Prostate gland (tissue), 2 donors: ENCODE measurements at regions not wholly inside any gene's neighbourhood (a gene's known extent, or its start where the extent isn't known, plus 50 kb on each side); places are given as distances from the start of the nearest gene placed in this dataset.

Source experiments
- DNase-seq: peaks from one replicate; pipeline ENCODE4 v3.0.0-alpha.2; 2019; ENCODE audit warnings: low spot score
- H3K27ac ChIP-seq, 2 donors: fragments of 200-600 bp; sonication (generic); 2 replicates each; pipeline ENCODE4 v1.5.1; 2017 to 2019
- H3K27me3 ChIP-seq: fragments of 200-600 bp; sonication (generic); replicated peaks from 2 replicates; pipeline ENCODE4 v1.5.1; 2019; ENCODE audit not compliant: insufficient read depth
- H3K36me3 ChIP-seq, 2 donors: fragments of 200-600 bp; sonication (generic); 1 replicate in 1 of 2; 2 replicates in 1 of 2; pipeline versions ENCODE4 v1.5.1 to v1.8.1; 2017 to 2019
- H3K4me1 ChIP-seq: fragments of 200-600 bp; sonication (generic); replicated peaks from 2 replicates; pipeline ENCODE4 v1.5.1; 2019
- H3K4me3 ChIP-seq, 2 donors: fragments of 200-600 bp; sonication (generic); 2 replicates each; pipeline ENCODE4 v1.5.1; 2017 to 2019
- H3K9me3 ChIP-seq: fragments of 200-600 bp; sonication (generic); 2 replicates; pipeline ENCODE4 v1.5.1; 2017
- CTCF ChIP-seq, 4 experiments: fragments of 200-600 bp in 2 of 4; fragments of 450-650 bp in 2 of 4; sonication (generic) in 2 of 4; IDR thresholded peaks; 1 replicate in 3 of 4; 2 replicates in 1 of 4; pipeline ENCODE4 v1.5.1; 2016 to 2019; ENCODE audit warnings: antibody characterized with exemption in 4 of 4, mild to moderate bottlenecking in 2 of 4, moderate library complexity in 2 of 4
- POLR2A ChIP-seq: fragments of 450-650 bp; IDR thresholded peaks from one replicate; pipeline ENCODE4 v1.6.1; 2016; ENCODE audit warnings: antibody characterized with exemption, mild to moderate bottlenecking
- POLR2AphosphoS5 ChIP-seq: sonication (generic); formaldehyde crosslinking; IDR thresholded peaks from one replicate; pipeline ENCODE4 v1.6.1; 2017; ENCODE audit warnings: antibody characterized with exemption
- WGBS: methylation state at CpG from one replicate; pipeline ENCODE4 v1.1.5; 2018; 5-methylcytosine and 5-hydroxymethylcytosine counted together
- intact Hi-C: fragments of 100-400 bp; cut with DNase I; formaldehyde crosslinking; loops from one replicate; pipeline ENCODE4 v1.14.2; 2022

DNA sequence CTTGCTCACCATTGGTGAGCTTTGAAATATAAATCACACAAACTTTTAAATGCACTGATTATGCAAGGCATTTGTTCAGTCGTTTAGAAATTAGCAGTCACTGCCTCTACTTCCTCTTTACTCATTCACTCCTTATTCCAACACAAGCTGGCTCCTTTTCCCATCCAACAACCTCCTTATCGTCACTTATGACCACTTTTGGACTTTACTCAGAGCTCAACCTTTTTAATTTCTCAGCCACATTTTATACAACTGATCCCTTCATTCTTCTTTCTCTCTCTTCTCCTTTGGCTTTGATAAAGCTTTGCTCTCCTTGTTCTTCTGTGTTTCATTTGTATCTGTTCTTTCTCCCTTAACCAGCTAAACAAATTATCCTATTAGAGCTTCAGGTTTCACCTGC lies 126.4 kb upstream of the PLEKHA5 start:
- intact Hi-C loops = no loop called here
- H3K4me3 ChIP-seq = no peak overlapping the region
- no peaks in the 10 kb centered on the region for H3K36me3 ChIP-seq
- H3K27me3 ChIP-seq = no peaks in the 10 kb centered on the region
- no peak overlapping the region for H3K27ac ChIP-seq
- no peak for TF ChIP-seq CTCF (IDR thresholded peaks at IDR 0.05)
- no peak for TF ChIP-seq POLR2A
- no peak for TF ChIP-seq POLR2AphosphoS5
- 47% methylated on average over 2 of the region's 2 CpGs for WGBS
- no peaks in the 10 kb centered on the region for H3K9me3 ChIP-seq
- no peak for DNase-seq
- H3K4me1 ChIP-seq = no peaks in the 10 kb centered on the region

- Histone ChIP-seq H3K4me1 (no peaks in the 10 kb centered on the region), H3K27me3 (no peaks in the 10 kb centered on the region), H3K36me3 (no peaks in the 10 kb centered on the region), H3K9me3 (no peaks in the 10 kb centered on the region), H3K4me3 (no peak overlapping the region), H3K27ac (no peak overlapping the region)
- 83% methylated on average over 4 of the region's 4 CpGs for WGBS
- no peak for TF ChIP-seq POLR2A
- intact Hi-C loops = no loop called here
- no peak for DNase-seq
These were observed 125.4 kb upstream of the PLEKHA5 start for GRCh38 chr12:19003987-19004619.

GRCh38 chr12:19005257-19005801 lies 124.2 kb upstream of the PLEKHA5 start:
- intact Hi-C loops = no loop called here
- TF ChIP-seq CTCF (IDR thresholded peaks at IDR 0.05) (no peak), POLR2AphosphoS5 (no peak), POLR2A (no peak)
- Histone ChIP-seq H3K9me3 (no peaks in the 10 kb centered on the region), H3K4me1 (no peaks in the 10 kb centered on the region), H3K27ac (no peak overlapping the region), H3K27me3 (no peaks in the 10 kb centered on the region), H3K4me3 (no peak overlapping the region), H3K36me3 (no peaks in the 10 kb centered on the region)
- no peak for DNase-seq
- 87% methylated on average over 4 of the region's 4 CpGs for WGBS

- Histone ChIP-seq H3K27me3 (no peaks in the 10 kb centered on the region), H3K36me3 (no peaks in the 10 kb centered on the region), H3K4me3 (no peak overlapping the region), H3K27ac (no peak overlapping the region), H3K9me3 (no peaks in the 10 kb centered on the region), H3K4me1 (no peaks in the 10 kb centered on the region)
- TF ChIP-seq POLR2AphosphoS5 (no peak), CTCF (IDR thresholded peaks at IDR 0.05) (no peak), POLR2A (no peak)
- intact Hi-C loops = no loop called here
- WGBS = 81% methylated on average over 1 of the region's 1 CpG
- no peak for DNase-seq
These were observed 122.9 kb upstream of the PLEKHA5 start for GRCh38 chr12:19006626-19007137.

DNA sequence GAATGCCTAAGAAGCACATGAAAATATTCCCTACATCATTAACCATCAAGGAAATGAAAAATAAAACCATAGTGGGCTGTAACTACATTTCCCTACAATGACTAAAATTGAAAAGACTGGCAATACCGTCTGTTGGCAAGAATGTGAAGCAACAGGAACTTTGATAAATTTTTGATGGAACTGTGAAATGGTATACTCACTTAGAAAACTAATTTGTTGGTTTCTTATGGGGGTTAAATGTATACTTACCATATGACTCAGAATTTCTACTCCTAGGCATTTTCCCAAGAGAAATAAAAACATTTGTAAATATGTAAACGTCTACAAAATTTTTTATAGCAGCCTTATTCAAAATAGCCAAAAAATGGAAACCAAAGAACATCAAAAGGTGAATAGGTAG lies 121.4 kb upstream of the PLEKHA5 start:
- no peak overlapping the region for H3K4me3 ChIP-seq
- H3K9me3 ChIP-seq = no peaks in the 10 kb centered on the region
- TF ChIP-seq POLR2A (no peak), POLR2AphosphoS5 (no peak), CTCF (IDR thresholded peaks at IDR 0.05) (no peak)
- no peaks in the 10 kb centered on the region for H3K4me1 ChIP-seq
- WGBS = 85% methylated on average over 2 of the region's 2 CpGs
- no peaks in the 10 kb centered on the region for H3K27me3 ChIP-seq
- DNase-seq = no peak
- no peaks in the 10 kb centered on the region for H3K36me3 ChIP-seq
- no peak overlapping the region for H3K27ac ChIP-seq
- intact Hi-C loops = no loop called here
